ENCODE measurements at regions not wholly inside any gene's neighbourhood (a gene's known extent, or its start where the extent isn't known, plus 50 kb on each side); places are given as distances from the start of the nearest gene placed in this dataset.
A peak's percentile ranks its signal among the peaks of the same experiment; 100 is the strongest.

DNA sequence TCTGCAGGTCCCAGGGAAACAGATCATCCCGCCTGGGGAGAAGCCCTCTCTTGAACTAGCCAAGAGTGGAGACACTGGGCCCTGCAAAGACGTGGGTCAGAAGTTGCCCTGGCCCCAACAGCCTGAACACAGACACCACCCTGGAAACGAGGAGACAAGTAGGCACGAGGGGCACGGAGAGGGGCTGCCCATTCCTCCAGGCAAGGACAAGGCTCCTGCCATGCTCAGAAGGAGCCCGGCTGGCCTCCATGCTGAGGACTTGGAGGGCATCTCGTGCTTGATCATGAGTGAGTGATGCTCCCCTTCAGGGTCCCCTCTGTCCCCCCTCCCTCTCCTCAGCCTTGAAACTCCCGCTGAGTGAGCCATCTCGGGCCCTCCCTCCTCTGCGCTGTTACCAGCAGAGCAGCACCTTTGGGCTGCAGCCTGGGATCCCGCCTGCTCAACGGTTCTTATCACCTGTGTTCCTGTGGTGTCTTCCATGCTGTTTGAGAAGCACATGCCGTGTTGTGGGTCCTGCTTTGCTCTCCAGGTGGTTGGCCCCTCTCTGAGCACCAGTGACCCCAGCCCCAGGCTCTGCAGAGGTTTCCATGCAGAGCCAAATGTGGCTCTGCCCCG lies 544.3 kb downstream of the TCERG1L start:
- no peak overlapping the region for H3K27ac ChIP-seq
- no peaks in the 10 kb centered on the region for H3K4me1 ChIP-seq
- H3K27me3 ChIP-seq: peaks cover 0 to 4% (median 0%) of the 10 kb centered on the region in 3 donors
- no peaks in the 10 kb centered on the region for H3K36me3 ChIP-seq
- no peak overlapping the region for H3K4me3 ChIP-seq
- ATAC-seq (no peak), DNase-seq (no peak)
- no peaks in the 10 kb centered on the region for H3K9me3 ChIP-seq
- in situ Hi-C loops (cut with MboI; ENCODE audit: low sequenced_read_pairs in 4 of 4): no loop called here
- no peak for TF ChIP-seq POLR2A (IDR thresholded peaks at IDR 0.05)
- TF ChIP-seq, protein P1, sequence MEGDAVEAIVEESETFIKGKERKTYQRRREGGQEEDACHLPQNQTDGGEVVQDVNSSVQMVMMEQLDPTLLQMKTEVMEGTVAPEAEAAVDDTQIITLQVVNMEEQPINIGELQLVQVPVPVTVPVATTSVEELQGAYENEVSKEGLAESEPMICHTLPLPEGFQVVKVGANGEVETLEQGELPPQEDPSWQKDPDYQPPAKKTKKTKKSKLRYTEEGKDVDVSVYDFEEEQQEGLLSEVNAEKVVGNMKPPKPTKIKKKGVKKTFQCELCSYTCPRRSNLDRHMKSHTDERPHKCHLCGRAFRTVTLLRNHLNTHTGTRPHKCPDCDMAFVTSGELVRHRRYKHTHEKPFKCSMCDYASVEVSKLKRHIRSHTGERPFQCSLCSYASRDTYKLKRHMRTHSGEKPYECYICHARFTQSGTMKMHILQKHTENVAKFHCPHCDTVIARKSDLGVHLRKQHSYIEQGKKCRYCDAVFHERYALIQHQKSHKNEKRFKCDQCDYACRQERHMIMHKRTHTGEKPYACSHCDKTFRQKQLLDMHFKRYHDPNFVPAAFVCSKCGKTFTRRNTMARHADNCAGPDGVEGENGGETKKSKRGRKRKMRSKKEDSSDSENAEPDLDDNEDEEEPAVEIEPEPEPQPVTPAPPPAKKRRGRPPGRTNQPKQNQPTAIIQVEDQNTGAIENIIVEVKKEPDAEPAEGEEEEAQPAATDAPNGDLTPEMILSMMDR (IDR thresholded peaks at IDR 0.05 in 4 of 5, conservative IDR thresholded peaks at IDR 0.05 in 1 of 5): no peak
- intact Hi-C loops (cut with DNase I; ENCODE audit: low total_unique reads): no loop called here

DNA sequence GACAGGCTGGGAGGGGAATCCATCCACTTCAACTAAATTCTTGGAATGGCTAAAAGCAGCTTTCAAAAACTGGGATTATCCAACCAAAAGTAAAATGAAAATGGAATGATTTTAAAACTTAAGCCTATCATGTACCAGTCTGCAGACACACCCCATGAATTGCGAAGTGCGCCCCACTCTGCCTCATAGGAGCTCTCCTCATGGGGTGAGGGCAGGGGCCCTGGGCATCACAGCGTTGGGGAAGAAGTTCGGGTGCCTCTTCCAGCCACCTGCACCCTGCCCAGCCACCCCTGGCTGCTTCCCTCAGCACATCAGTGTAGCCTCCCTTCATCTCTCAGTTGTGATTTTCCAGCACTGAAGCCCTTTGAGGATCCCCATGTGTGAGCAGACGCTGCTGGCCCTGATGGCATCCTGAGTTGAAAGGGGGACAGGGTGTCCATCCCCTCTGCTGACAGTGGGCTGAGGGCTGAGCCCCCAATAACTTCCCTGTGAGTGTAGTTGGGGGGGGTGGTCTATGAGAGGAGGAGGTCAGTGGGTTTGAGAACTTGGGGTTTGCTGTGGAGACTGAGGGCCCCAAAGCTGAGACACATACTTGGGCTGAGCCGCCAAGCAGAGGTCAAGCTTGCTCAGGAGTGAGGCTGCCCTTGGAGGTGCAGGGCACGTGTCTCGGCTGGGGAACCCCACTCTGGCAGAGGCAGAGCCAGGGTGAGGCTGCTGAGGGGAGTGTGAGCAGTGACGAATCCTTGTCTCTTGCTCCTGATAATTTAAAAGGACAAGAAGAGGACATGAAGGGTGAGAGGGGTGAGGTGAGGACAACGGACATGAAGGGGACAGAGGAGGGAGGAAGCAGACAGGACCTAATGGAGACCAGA lies 542.1 kb downstream of the TCERG1L start:
- no peaks in the 10 kb centered on the region for H3K36me3 ChIP-seq
- H3K4me3 ChIP-seq: no peak overlapping the region
- TF ChIP-seq, protein P1 (IDR thresholded peaks at IDR 0.05 in 4 of 5, conservative IDR thresholded peaks at IDR 0.05 in 1 of 5): no peak
- TF ChIP-seq POLR2A (IDR thresholded peaks at IDR 0.05): no peak
- H3K27ac ChIP-seq: no peak overlapping the region
- no peaks in the 10 kb centered on the region for H3K9me3 ChIP-seq
- peaks cover 0 to 8% (median 6%) of the 10 kb centered on the region in 3 donors for H3K27me3 ChIP-seq
- intact Hi-C loops (cut with DNase I; ENCODE audit: low total_unique reads) (no loop called here), in situ Hi-C loops (cut with MboI; ENCODE audit: low sequenced_read_pairs in 4 of 4) (no loop called here)
- no peak for ATAC-seq
- DNase-seq: peak in 1 of 2 donors; percentile 2
- no peaks in the 10 kb centered on the region for H3K4me1 ChIP-seq

GRCh38 chr10:130770018-130770630 lies 541.4 kb downstream of the TCERG1L start:
- ATAC-seq: no peak
- Histone ChIP-seq H3K4me1 (no peaks in the 10 kb centered on the region), H3K27me3 (peaks cover 0 to 8% (median 6%) of the 10 kb centered on the region in 3 donors), H3K9me3 (no peaks in the 10 kb centered on the region), H3K4me3 (no peak overlapping the region), H3K27ac (no peak overlapping the region), H3K36me3 (no peaks in the 10 kb centered on the region)
- in situ Hi-C loops (cut with MboI; ENCODE audit: low sequenced_read_pairs in 4 of 4) (no loop called here), intact Hi-C loops (cut with DNase I; ENCODE audit: low total_unique reads) (no loop called here)
- TF ChIP-seq, protein P1 (IDR thresholded peaks at IDR 0.05 in 4 of 5, conservative IDR thresholded peaks at IDR 0.05 in 1 of 5): no peak
- no peak for TF ChIP-seq POLR2A (IDR thresholded peaks at IDR 0.05)
- peak in 1 of 2 donors; percentile 2 for DNase-seq

DNA sequence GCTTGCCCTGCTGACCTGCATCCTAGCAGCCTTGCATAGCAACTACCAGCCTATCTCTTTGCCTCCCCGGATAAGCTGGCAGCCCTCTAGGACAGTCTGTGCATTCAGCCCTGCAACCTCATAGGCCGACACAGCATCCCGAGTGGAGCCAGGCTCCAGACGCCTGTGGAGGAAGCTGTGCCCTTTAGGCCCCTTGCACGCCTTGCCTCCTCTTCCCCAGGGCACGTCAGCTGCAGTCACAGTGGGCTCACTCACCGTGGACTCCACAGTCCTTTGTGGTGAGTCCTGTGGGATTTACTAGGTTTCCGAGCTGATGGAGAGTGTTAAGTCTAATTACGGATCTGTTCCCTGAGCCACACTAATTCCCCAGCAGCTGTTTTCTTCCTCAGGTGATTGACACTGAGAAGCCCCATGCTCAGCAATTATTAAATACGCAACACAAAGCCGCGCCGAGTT lies 540.0 kb downstream of the TCERG1L start:
- DNase-seq (no peak), ATAC-seq (no peak)
- Histone ChIP-seq H3K4me3 (no peak overlapping the region), H3K4me1 (no peaks in the 10 kb centered on the region), H3K9me3 (no peaks in the 10 kb centered on the region), H3K27me3 (peaks cover 0 to 6% (median 6%) of the 10 kb centered on the region in 3 donors), H3K27ac (no peak overlapping the region), H3K36me3 (no peaks in the 10 kb centered on the region)
- intact Hi-C loops (cut with DNase I; ENCODE audit: low total_unique reads) (no loop called here), in situ Hi-C loops (cut with MboI; ENCODE audit: low sequenced_read_pairs in 4 of 4) (no loop called here)
- TF ChIP-seq, protein P1 (IDR thresholded peaks at IDR 0.05 in 4 of 5, conservative IDR thresholded peaks at IDR 0.05 in 1 of 5): no peak
- TF ChIP-seq POLR2A (IDR thresholded peaks at IDR 0.05): no peak
